GM12878 (cell line): ENCODE measurements at regions not wholly inside any gene's neighbourhood (a gene's known extent, or its start where the extent isn't known, plus 50 kb on each side); places are given as distances from the start of the nearest gene placed in this dataset.

Experiments used
- CREB1 ChIP-seq: IDR thresholded peaks from 2 replicates; pipeline ENCODE4 v1.6.1; 2012; ENCODE audit warnings: low read depth, mild to moderate bottlenecking, inconsistent platforms
- MYB ChIP-seq: fragments of 150-350 bp; IDR thresholded peaks from 2 replicates; pipeline ENCODE4 v1.6.1; 2014; ENCODE audit warnings: mild to moderate bottlenecking, low read depth, low read length, borderline replicate concordance
- RELA ChIP-seq: fragments of 450-650 bp; IDR thresholded peaks from 2 replicates; pipeline ENCODE4 v1.8.0; 2014; ENCODE audit warnings: borderline replicate concordance; ENCODE audit not compliant: partially characterized antibody
- TCF3 ChIP-seq: IDR thresholded peaks from 2 replicates; pipeline ENCODE4 v1.6.1; 2012; ENCODE audit warnings: low read depth, mild to moderate bottlenecking, low read length, borderline replicate concordance; ENCODE audit not compliant: insufficient read depth
- TF ChIP-seq, protein P1 (sequence below): fragments of 450-650 bp; IDR thresholded peaks from 2 replicates; pipeline ENCODE4 v1.6.1; 2017; ENCODE audit warnings: mild to moderate bottlenecking, moderate library complexity
- TF ChIP-seq, protein P2 (sequence below): fragments of 450-650 bp; IDR thresholded peaks from 2 replicates; pipeline ENCODE4 v1.6.1; 2017; ENCODE audit warnings: low read depth, mild to moderate bottlenecking, moderate library complexity

DNA sequence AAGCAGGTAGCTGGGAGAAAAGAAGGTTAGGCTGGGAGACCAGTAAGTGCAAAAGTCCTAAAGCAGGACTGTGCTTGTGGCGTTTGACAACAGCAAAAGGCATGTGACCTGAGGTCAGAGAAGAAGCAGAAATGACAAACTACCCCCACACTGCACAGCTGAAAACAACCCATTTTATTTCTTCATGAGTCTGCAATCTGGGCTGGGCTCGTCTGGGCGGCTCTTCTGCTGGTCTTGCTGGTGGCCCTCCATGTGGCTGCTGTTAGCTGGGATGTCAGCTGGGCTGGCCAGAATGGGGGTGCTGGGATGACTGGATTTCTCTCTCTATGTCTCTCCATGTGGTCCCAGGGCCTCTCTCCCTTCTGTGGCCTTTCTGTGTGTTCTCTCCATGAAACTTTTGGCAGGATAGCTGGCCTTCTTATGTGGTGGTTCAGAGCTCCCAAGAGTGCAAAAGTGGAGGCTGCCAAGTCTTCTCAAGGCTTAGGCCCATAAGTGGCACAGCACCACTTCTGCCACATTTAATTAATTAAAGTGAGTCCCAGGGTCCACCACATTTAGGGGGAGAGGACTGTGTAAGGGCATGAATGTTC, 128.6 kb downstream of the RIPK4 start (continued):
- TF ChIP-seq, protein P1, sequence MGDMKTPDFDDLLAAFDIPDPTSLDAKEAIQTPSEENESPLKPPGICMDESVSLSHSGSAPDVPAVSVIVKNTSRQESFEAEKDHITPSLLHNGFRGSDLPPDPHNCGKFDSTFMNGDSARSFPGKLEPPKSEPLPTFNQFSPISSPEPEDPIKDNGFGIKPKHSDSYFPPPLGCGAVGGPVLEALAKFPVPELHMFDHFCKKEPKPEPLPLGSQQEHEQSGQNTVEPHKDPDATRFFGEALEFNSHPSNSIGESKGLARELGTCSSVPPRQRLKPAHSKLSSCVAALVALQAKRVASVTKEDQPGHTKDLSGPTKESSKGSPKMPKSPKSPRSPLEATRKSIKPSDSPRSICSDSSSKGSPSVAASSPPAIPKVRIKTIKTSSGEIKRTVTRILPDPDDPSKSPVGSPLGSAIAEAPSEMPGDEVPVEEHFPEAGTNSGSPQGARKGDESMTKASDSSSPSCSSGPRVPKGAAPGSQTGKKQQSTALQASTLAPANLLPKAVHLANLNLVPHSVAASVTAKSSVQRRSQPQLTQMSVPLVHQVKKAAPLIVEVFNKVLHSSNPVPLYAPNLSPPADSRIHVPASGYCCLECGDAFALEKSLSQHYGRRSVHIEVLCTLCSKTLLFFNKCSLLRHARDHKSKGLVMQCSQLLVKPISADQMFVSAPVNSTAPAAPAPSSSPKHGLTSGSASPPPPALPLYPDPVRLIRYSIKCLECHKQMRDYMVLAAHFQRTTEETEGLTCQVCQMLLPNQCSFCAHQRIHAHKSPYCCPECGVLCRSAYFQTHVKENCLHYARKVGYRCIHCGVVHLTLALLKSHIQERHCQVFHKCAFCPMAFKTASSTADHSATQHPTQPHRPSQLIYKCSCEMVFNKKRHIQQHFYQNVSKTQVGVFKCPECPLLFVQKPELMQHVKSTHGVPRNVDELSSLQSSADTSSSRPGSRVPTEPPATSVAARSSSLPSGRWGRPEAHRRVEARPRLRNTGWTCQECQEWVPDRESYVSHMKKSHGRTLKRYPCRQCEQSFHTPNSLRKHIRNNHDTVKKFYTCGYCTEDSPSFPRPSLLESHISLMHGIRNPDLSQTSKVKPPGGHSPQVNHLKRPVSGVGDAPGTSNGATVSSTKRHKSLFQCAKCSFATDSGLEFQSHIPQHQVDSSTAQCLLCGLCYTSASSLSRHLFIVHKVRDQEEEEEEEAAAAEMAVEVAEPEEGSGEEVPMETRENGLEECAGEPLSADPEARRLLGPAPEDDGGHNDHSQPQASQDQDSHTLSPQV, result no peak
- TF ChIP-seq TCF3, result no peak
- no peak for TF ChIP-seq MYB
- TF ChIP-seq, protein P2, sequence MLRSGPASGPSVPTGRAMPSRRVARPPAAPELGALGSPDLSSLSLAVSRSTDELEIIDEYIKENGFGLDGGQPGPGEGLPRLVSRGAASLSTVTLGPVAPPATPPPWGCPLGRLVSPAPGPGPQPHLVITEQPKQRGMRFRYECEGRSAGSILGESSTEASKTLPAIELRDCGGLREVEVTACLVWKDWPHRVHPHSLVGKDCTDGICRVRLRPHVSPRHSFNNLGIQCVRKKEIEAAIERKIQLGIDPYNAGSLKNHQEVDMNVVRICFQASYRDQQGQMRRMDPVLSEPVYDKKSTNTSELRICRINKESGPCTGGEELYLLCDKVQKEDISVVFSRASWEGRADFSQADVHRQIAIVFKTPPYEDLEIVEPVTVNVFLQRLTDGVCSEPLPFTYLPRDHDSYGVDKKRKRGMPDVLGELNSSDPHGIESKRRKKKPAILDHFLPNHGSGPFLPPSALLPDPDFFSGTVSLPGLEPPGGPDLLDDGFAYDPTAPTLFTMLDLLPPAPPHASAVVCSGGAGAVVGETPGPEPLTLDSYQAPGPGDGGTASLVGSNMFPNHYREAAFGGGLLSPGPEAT, result no peak
- no peak for TF ChIP-seq RELA
- TF ChIP-seq CREB1, result no peak
